ENCODE measurements at regions not wholly inside any gene's neighbourhood (a gene's known extent, or its start where the extent isn't known, plus 50 kb on each side); places are given as distances from the start of the nearest gene placed in this dataset.
"Not testable (repeated sequence)": the region's sequence is repeated elsewhere in the genome, so short reads cannot be mapped to it uniquely, and the experiment has no call there.

- no peak for DNase-seq (ENCODE audit: low read depth)
These were observed 199.0 kb downstream of the UQCRFS1 start for GRCh38 chr19:29013988-29014387.

- no peak for DNase-seq (ENCODE audit: low read depth)
These were observed 199.6 kb downstream of the UQCRFS1 start for GRCh38 chr19:29013325-29013724.

- no peak for DNase-seq (ENCODE audit: low read depth)
These were observed 200.5 kb downstream of the UQCRFS1 start for GRCh38 chr19:29012457-29012856.

GRCh38 chr19:29010276-29010675 lies 202.7 kb downstream of the UQCRFS1 start:
- DNase-seq (ENCODE audit: low read depth), result no peak

- DNase-seq (ENCODE audit: low read depth), result no peak
These were observed 206.8 kb downstream of the UQCRFS1 start for GRCh38 chr19:29006057-29006735.

- no peak for DNase-seq (ENCODE audit: low read depth)
These were observed 208.2 kb downstream of the UQCRFS1 start for GRCh38 chr19:29004796-29005195.

- DNase-seq (ENCODE audit: low read depth), result peak; percentile 9
These were observed 209.1 kb downstream of the UQCRFS1 start for GRCh38 chr19:29003641-29004409.

- DNase-seq (ENCODE audit: low read depth), result no peak
These were observed 210.6 kb downstream of the UQCRFS1 start for GRCh38 chr19:29002336-29002735.

GRCh38 chr19:29001597-29002245 lies 211.2 kb downstream of the UQCRFS1 start:
- DNase-seq (ENCODE audit: low read depth), result no peak

- no peak for DNase-seq (ENCODE audit: low read depth)
These were observed 211.8 kb downstream of the UQCRFS1 start for GRCh38 chr19:29001141-29001581.

- no peak for DNase-seq (ENCODE audit: low read depth)
These were observed 213.1 kb downstream of the UQCRFS1 start for GRCh38 chr19:28999724-29000433.

- no peak for DNase-seq (ENCODE audit: low read depth)
These were observed 214.0 kb downstream of the UQCRFS1 start for GRCh38 chr19:28998974-28999373.

GRCh38 chr19:28997866-28998265 lies 215.1 kb downstream of the UQCRFS1 start:
- DNase-seq (ENCODE audit: low read depth), result not testable (repeated sequence)

- peak; percentile 37 for DNase-seq (ENCODE audit: low read depth)
These were observed 222.4 kb downstream of the UQCRFS1 start for GRCh38 chr19:28990522-28990921.

GRCh38 chr19:28989739-28990138 lies 223.2 kb downstream of the UQCRFS1 start:
- no peak for DNase-seq (ENCODE audit: low read depth)

- DNase-seq (ENCODE audit: low read depth), result no peak
These were observed 224.9 kb downstream of the UQCRFS1 start for GRCh38 chr19:28988066-28988465.

- no peak for DNase-seq (ENCODE audit: low read depth)
These were observed 225.8 kb downstream of the UQCRFS1 start for GRCh38 chr19:28987177-28987576.

GRCh38 chr19:28985201-28985600 lies 227.8 kb downstream of the UQCRFS1 start:
- no peak for DNase-seq (ENCODE audit: low read depth)

- no peak for DNase-seq (ENCODE audit: low read depth)
These were observed 228.6 kb downstream of the UQCRFS1 start for GRCh38 chr19:28984315-28984714.

- no peak for DNase-seq (ENCODE audit: low read depth)
These were observed 229.5 kb downstream of the UQCRFS1 start for GRCh38 chr19:28983430-28983829.

GRCh38 chr19:28981994-28982393 lies 231.0 kb downstream of the UQCRFS1 start:
- DNase-seq (ENCODE audit: low read depth), result no peak

- no peak for DNase-seq (ENCODE audit: low read depth)
These were observed 231.4 kb downstream of the UQCRFS1 start for GRCh38 chr19:28981518-28981917.

Data from myocyte (in vitro differentiated cells).